ENCODE measurements at regions not wholly inside any gene's neighbourhood (a gene's known extent, or its start where the extent isn't known, plus 50 kb on each side); places are given as distances from the start of the nearest gene placed in this dataset.
"Not testable (repeated sequence)": the region's sequence is repeated elsewhere in the genome, so short reads cannot be mapped to it uniquely, and the experiment has no call there.

DNA sequence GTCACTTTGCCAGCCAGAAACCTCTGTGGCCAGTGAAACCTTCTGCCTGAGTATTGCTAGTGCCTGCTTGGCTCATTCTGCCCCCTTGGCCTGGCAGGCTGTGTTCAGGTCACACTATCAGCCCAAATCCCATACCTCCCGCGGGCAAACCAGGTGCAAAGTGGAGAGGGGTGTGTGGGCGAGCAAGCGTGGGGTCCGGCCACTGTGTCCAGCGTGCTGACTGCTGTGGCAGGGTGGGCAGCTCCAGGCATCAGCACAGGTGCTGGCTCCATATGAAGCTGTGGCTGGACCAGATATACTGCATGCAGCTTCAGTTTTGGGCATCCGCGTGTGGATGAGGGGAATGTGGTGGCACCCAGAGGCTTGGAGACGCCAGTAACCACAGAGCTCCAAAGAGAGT lies 576.5 kb upstream of the EDIL3 start:
- no peak for DNase-seq (ENCODE audit: low spot score)

DNA sequence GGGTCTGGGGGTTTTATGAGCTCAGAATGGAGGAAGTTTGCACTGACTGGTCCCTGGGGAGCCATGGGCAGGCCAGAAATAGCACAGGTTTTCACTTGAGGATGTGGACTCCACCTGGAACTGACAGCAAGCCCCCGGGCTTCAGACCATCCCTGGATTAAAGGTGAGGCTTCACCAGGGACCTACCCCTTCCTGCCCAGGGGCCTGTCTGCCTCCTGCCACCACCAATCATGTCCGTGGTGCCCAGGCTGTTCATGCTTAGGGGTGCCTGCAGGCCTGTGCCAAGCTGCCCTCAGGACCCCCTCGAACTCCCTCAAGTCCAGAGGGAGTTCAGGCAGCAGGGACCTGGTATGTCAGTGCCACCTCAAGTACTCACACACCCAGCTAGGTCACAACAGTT lies 577.2 kb upstream of the EDIL3 start:
- DNase-seq (ENCODE audit: low spot score) = no peak

DNA sequence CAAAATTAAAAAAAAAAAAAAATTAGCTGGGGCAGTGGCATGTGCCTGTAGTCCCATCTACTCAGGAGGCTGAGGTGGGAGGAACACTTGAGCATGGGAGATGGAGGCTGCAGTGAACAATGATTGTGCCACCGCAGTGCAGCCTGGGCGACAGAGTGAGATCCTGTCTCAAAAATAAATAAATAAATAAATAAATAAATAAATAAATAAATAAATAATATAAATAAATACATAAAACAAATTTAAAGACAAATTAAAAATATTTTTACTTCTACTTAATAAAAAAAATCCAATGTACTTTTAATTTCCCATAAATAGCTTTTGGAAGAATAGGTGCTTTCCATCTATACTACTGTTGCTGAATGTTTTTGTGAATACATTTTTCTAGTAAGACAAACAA lies 598.4 kb upstream of the EDIL3 start:
- DNase-seq (ENCODE audit: low spot score) = no peak

DNA sequence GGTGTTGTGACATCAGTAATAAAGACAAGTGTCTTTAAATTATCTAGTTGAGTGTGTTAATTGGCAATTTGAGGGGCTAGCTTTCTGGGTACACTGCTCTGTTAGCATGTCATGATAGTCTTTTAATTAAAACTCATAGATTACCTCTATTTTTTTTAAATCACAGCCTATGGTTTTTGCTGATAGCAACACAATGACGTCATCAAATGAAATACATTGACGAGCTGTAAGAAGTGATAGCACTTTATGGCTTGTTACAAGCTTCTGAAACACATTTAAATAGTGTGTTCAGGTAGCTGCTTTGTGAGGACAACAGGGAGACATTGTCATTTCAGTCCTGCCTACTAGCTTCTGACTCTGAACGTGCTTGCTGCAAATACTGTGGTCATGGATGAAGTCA lies 600.5 kb upstream of the EDIL3 start:
- no peak for DNase-seq (ENCODE audit: low spot score)

DNA sequence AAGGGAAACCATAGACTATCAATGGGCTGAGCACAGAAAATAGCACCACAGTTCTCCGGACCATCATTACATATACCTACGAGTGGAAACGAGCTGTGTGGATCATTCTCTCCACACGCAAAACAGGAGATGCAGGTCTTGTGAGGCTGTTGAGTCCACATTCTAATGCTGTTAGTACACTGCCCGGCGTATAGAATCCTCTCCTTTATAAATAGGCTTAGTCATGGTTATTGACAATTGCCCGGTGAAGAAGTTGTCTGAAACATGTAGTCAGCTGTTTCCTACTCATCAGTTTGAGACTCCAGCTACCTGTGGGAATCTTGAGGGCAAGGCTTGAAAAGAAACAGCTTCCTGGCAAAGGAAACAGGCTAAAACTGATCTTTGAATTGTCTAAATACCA lies 602.0 kb upstream of the EDIL3 start:
- DNase-seq (ENCODE audit: low spot score) = no peak

DNA sequence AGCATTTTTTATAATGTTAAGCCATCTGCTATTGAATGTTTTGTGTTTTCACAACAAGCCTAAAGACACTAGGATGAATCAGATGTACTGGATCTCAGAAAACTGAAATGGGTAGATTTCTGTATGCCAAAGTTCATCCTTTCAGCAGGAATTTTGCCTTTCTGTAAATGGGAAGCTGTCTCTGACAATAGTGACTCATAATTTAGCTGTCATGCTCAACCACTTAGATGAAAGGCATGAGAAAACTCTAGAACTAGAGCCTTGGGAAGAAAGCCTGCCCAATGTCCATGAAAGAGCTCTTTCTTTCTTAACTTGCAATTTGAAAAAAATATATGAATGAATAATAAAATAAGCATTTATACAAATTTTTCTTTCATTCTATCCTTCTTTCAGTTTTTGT lies 616.0 kb upstream of the EDIL3 start:
- DNase-seq (ENCODE audit: low spot score) = no peak

DNA sequence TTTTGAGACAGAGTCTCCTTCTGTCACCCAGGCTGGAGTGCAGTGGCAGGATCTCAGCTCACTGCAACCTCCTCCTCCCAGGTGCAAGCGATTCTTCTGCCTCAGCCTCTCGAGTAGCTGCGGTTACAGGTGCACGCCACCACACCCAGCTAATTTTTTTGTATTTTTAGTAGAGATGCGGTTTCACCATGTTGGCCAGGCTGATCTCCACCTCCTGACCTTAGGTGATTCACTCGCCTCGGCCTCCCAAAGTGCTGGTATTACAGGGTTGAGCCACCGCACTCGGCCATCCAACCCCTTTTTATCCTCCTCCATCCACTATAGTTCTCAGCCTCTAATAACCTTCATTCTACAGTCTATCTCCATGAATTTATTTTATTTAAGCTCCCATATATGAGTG lies 617.3 kb upstream of the EDIL3 start:
- DNase-seq (ENCODE audit: low spot score) = not testable (repeated sequence)

DNA sequence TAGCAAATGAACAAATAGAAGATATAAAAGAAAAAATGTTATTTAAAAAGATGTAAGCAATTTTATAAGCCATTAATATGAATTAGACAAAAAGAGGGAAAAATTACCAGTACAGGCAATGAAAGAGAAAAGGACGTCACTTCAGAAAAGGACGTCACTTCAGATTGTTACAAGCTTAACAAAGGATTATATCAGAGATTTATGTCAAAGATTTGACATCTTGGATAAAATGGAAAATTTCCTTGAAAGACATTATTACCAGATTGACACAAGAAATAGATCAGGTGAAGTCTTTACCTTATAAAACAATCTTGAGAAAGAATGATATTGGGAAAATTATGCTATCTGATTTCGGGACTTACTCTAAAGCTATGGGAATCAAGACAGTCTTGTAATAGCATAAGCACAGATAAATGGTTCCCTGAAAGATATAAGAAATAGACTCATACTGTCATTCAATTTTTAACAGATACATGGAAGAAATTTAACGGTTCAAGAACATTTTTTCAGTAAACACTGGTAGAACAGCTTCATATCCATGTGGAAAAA lies 625.4 kb upstream of the EDIL3 start:
- DNase-seq (ENCODE audit: low spot score) = no peak

DNA sequence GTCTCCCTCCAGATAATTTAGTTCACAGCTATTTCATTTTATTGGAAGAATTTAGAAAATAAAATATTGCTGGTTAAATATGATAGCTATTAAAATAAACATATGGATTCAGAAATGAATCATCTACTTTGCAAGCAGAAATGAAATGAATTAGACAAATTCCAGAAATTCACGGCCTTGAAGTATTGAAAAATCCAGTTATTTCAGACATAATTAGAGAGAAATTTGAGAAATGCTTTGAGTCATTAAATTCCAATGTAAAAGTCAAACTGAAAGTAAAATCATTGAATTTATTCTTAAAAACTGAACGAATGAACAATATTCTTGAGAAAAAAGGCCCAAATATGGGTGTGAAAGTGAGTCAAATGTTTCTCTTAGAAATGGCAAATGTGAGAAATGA lies 632.6 kb upstream of the EDIL3 start:
- DNase-seq (ENCODE audit: low spot score) = no peak

DNA sequence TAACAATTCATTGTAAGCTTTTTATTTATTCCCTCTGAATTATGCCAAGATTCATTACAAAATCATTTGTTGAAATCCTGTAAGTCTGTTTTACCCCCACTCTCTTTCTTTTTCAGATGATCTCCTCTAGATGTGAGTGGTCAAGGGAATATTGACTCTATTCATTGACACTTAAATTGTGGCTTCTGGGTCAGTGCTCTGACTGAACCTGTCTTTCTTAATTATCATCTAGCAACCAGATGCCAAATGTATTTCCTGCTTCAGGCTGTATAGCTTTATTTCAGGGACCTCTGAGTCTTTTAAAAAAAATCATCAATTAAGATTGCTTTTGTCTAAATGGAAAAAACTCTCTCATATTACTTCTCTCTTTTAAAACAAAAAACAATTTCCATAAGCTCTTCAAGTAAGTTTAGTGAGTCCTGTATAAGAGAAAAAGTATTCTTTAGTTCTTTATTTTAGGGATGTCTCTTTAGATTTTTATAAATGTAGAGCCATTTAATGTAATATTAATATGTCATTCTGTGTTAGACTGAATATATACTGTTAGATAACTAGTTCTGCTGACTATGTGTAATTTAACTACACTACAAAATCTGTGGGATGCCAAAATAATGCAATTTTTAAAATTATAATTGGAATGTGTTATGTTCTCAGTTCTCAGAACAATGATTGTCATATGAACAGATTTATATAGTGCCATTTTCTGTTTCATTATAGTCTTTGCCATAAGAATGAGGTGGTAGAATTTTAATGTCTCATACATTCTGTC lies 645.8 kb upstream of the EDIL3 start:
- no peak for DNase-seq (ENCODE audit: low spot score)

DNA sequence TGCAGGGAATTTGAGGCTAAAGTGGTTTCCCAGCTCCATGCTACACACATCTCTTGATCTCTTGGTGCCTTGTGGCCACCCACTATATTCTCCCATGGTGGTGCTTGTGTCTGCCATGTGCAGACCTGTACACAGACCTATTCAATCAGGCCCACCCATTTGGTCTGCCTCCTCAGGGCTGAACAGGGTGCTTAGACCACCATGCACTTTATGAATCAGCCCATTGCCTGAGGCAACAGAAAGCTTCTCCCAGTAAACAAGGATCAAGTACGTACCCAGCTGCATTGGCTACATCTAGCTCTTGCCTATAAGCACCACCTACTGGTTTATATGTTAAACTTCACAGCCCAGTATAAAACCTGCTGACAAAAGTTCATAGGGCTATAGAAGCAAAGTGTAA lies 664.3 kb upstream of the EDIL3 start:
- DNase-seq (ENCODE audit: low spot score) = no peak

DNA sequence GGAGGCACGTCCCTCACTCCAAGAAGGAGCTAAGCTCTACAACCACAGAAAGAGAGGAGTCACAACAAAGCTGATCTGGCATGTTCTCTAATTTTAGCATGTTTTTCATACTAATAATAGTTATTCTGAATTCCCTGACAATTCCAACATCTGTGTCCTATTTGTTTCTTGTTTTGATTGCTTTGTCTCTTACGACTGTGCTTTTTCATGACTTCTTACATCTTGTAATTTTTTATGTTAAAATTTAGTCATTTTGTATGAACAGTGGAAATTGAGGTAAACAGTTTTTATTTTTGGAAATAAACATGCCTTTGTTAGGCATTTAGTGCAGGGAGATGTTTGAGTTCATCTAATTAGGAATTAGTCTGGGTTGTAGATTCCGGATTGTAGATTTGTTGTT lies 668.1 kb upstream of the EDIL3 start:
- no peak for DNase-seq (ENCODE audit: low spot score)

DNA sequence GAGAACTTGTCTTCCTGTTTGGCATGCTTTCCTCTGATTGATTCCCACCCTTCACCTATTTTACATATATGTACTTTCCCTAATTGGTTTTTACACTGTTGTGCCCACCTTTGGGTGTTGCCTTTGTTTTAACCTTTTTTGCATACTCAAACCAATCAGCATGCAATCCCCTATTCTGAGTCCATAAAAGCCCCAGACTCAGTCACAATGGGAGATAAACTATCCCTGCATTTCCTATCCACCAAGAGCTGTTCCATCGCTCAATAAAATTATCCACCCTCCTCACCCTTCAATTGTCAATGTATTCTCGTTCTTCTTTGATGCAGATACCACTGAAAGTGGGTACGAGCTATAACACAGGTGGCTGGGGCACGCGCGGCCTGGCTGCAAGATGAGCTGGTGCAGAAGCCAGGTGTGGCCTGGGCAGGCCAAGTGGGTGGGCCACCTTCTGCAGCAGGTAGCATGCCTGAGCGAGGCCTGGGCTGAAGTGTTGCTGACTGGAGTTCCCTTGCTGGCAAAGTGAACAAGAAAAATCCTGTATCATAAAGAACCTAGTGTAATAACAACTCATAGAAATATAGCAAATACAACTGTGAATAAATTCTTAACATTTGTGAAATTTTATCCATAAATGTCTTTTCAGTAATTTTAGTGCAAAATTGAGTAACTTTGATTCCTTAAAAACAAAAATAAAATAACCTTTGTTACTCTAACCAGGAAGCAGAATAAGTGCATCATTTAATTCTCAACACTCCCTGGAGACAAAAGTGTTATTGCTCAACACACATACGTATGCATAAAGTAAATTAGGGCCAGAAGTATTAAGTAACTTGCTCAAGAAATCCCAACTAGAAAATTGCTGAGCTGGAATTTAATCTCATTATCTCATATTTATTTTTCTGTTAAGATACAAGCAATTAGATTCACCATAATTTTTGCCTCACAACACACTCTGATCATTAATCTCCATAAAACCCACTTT lies 685.3 kb upstream of the EDIL3 start:
- no peak for DNase-seq (ENCODE audit: low spot score)

DNA sequence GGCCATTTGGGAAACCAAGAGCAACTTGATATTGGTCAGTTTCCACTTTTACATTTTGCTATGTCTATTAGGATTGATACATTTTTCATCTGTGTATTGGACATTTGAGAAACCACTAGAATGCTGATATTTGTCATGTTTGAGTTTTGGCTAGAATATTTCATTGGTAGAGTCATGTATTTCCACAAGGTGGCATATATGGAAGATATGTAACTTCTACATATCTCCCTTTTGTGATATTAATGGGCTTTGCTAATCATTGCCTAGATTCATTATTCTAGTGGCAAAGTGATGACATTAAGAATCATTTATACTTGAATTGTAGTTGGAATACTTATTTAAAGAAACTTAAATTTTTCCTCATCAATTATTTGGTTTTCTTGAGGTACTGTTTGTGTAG lies 692.9 kb upstream of the EDIL3 start:
- DNase-seq (ENCODE audit: low spot score) = no peak

DNA sequence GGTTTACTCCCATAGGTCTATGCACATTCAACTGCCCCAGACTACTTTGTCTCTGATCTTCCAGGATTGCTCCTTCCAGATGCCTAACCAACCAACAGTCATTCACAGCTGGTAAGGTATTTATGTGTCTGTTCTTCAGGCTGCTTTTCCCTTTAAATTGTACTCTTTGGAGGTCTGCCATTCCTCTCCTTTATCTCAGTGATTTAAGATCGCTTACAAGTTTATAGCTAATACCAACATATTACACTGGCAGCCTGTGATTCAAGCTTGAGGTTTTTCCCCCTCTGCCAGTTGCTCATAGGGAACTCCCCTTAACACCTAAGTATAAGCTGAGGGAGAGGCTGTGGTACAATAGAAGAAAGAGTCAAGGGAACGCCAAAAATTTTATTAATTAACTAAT lies 711.7 kb upstream of the EDIL3 start:
- no peak for DNase-seq (ENCODE audit: low spot score)

DNA sequence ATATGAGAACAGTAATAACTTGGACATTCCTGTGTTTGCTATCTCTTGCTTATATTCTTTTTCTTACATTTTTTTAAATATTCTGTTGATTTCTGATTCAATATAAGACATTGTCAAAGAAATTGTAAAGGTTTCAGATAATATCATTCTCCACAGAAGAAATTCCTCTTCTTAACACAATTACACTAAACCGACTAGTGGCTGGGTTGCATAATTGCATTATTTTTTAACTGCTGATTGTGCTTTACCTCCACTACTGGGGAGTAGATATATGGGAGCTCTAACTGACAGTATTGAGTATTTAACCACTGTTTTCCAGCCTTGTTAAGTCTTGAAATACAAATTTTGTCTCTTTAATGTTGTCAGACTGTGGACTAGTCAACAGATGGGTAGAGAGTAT lies 723.8 kb upstream of the EDIL3 start:
- DNase-seq (ENCODE audit: low spot score) = no peak

DNA sequence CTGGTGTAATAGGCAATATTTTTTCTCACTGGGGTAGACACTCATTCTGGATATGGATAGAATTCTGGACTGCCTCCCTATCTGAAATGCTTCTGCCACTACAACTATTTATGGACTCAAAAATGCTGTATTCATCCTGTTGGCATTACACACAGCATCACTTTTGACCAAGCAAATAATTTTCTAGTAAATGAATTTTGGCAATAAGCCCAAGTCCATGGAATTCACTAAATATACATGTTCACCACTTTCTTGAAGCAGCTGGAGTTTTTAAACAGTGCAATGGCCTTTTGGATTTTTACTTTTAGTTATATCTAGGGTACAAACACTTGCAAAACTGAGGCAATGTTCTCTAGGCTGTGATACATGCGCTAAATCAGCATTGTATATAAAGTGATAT lies 724.9 kb upstream of the EDIL3 start:
- no peak for DNase-seq (ENCODE audit: low spot score)

DNA sequence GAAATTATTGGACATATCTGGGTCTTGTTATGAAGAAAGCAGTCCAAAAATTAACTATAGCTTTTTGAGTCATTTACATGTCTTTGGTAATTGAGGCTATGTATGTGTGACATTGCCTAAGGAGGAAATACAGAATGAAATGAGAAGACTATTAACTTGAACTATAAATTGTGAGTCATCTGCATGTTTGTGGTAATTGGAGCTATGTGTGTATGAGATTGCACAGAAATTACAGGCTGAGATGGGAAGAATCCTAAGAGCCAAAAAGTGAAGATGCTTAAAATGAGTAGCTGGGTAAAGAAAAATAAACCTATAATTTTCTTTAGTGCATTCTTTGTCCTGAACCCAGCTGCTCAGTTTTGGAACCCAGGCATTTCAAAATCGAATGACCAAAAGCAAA lies 747.6 kb upstream of the EDIL3 start:
- no peak for DNase-seq (ENCODE audit: low spot score)

DNA sequence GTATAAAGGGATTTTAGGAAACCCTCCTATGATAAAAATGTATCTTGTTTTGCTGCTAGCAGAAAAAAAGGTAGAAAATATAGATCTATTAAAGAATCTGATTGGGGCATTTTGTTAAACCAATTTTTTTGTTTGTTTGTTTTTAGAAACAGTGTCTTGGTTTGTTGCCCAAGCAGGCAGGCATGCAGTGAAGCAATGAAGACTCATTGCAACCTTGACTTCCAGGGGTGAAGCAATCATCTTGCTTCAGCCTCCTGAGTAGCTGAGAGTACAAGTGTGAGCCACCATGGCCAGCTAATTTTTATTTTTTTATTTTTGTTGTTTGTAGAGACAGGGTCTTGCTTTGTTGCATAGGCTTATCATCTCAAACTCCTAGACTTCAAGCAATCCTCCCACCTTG lies 755.8 kb upstream of the EDIL3 start:
- DNase-seq (ENCODE audit: low spot score) = no peak

DNA sequence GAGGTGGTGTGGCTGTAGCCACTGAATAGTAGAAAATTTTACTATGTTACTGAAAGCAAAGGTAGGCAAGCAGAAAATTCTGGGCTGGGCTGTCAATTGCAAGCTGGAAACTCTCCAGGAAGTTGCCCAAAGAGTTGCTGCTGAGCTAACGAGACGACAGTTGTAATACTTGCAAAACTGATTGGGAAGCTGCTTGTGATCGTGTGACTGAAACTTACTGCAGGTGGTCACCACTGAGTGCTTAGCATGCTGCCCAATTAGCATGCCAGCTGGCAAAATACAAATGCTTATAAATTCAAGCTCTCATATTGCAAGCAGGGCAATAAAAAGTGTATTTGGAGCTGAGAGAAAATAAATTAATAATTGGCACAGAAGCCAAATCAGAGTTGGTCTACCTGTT lies 758.5 kb upstream of the EDIL3 start:
- DNase-seq (ENCODE audit: low spot score) = no peak

DNA sequence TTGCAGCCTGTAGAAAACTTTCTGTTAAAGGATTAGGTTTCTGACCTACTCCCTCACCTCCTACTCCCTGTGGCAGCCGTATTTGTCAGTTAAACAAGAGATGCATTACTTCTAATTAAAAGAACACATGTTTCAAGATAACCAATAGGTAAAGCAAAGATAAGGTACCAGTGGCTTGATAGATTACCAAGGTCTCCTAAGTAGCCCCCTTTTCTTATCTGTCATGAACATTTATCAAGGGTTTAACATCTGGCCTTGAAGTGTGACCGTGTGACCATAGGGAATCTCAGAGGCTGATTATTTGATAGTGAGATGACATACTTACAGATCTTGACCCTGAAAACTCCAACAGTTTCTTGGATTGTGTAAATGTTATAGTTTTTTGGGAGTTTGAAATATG lies 764.0 kb upstream of the EDIL3 start:
- DNase-seq (ENCODE audit: low spot score) = no peak

DNA sequence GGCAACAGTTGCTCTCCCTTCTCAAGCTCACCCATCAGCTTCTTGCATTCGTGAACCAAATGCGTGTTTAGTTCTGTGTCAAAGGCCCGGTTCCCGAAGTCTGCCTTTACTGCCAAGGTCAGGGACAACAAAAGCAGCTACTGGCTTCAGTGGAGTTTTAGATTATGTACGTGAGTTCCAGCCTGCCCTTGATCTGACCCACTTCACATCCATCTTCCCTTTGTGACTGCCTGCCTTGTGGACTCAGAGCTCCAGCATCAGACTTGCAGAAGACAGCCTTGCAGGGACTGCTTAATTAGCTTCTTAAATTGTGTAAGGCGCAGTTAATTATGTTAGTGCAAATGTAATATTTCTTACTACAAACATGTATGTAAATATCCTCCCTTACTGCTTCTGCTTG lies 774.7 kb upstream of the EDIL3 start:
- no peak for DNase-seq (ENCODE audit: low spot score)

DNA sequence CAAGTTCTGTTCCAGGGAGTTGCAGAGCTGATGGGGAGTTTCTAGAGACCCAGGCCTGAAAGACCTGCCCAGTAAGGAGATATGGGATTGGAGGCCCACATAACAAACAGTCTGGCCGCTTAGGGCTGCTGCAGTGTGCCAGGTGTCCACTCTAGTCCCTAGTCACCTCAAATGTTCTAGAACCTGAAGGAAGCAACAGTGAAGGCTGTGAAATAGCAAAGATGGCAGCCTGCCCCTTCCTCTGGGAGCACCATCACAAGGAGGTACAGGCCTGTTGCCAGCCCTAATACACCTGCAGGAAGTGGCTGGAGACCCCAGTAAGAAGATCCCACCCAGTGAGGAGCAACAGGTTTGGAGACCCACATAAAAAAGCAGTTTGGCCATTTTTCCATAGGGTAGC lies 783.8 kb upstream of the EDIL3 start:
- no peak for DNase-seq (ENCODE audit: low spot score)
